ENCODE measurements at regions not wholly inside any gene's neighbourhood (a gene's known extent, or its start where the extent isn't known, plus 50 kb on each side); places are given as distances from the start of the nearest gene placed in this dataset.

GRCh38 chr13:73222627-73223305 is 164.0 kb downstream of the KLF5 start:
- no peak for DNase-seq

- DNase-seq: no peak
These were observed 162.3 kb downstream of the KLF5 start for GRCh38 chr13:73220966-73221720.

GRCh38 chr13:73218181-73218580 is 159.4 kb downstream of the KLF5 start:
- DNase-seq: no peak

GRCh38 chr13:73216381-73216831 is 157.6 kb downstream of the KLF5 start:
- no peak for DNase-seq

- no peak for DNase-seq
These were observed 157.0 kb downstream of the KLF5 start for GRCh38 chr13:73215823-73216222.

DNA sequence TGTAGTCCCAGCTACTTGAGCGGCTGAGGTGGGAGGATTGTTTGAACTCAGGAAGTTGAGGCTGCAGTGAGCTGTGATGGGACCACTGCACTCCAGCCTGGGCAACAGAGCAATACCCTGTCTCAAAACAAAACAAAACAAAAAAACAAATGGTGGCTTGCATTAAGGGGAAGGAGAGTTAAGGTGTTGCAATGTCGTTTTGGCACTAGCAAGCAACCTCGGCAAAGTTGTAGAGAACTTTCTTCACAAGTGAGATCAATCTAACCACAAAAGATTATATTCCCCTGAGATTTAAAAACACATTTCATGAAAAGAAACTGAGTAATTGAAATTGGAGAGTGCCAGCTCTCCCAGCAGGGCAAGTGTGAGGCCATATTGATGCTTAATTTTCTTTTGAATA is 153.7 kb downstream of the KLF5 start:
- DNase-seq: no peak

DNA sequence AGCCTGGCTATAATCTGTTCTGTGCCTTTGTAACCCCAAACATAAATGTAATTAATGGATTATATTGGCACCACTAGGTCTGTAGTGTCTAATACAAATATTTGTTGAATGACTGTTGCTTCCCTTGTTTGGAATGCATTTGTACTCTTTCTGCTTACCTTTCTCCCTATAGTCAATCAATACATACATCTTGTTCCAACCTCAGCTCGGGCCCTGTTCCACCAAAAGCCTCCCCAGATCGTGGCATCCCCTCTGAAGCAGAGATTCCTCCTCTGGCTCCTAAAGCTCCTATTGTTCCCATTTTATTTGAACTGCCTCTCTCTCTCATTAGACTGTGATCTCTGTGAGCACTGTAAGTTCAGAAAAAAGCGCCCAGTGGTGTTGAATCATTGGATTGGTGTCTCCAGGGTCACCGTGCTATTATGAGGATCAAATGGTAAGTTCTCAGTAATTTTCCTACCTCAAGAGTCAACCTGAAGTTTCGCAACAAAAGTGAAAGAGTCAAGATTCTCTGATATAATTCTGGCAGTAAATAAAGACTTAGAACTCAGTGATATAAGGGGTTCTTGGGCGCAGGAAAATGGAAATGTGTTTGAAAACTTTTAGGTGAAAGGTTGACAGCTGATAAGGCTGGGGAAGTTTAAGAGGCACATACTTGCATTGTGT is 151.5 kb downstream of the KLF5 start:
- no peak for DNase-seq

- no peak for DNase-seq
These were observed 146.1 kb downstream of the KLF5 start for GRCh38 chr13:73204952-73205351.

GRCh38 chr13:73201626-73202025 is 142.8 kb downstream of the KLF5 start:
- no peak for DNase-seq

DNA sequence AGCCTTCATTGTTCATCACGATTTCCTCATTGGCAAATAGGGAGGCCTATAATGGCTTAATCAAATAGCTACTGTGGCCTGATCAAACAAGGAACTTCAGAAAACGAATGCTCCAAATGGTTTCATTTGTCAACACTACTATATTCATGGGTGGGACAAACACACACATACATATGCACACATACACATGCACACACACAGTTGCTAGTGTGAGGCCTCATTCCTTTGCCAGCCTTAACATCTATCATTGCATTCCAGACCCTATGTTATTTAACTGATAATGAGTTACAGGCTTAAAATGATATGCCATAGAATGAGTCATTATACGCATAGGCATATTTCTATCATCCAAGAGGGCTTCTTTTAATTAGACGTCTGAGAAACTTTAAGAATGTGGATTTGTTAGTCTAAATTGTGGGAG is 140.2 kb downstream of the KLF5 start:
- DNase-seq: no peak

GRCh38 chr13:73195091-73195490 is 136.3 kb downstream of the KLF5 start:
- DNase-seq: no peak

DNA sequence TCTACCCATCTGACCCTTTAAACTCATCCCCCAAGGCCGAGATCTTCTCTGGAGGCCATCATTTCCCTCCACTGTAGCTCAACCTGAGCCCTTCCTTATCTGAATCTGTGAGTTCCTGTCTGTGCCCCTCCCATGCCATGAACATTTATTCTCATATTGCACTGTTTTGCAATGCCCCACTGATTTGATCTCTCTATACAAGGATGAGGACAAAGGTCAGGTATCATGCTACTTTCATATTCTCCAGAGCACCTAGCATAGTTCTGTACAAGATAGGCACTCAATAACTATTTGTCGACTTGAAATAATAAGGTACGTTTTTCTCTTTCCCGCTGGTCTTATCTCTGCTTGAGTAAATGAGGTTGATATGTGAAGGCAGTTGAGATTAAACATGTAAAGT is 135.5 kb downstream of the KLF5 start:
- DNase-seq: no peak

GRCh38 chr13:73193554-73193953 is 134.7 kb downstream of the KLF5 start:
- no peak for DNase-seq

GRCh38 chr13:73190477-73190876 is 131.7 kb downstream of the KLF5 start:
- DNase-seq: no peak

- no peak for DNase-seq
These were observed 131.0 kb downstream of the KLF5 start for GRCh38 chr13:73189776-73190175.

DNA sequence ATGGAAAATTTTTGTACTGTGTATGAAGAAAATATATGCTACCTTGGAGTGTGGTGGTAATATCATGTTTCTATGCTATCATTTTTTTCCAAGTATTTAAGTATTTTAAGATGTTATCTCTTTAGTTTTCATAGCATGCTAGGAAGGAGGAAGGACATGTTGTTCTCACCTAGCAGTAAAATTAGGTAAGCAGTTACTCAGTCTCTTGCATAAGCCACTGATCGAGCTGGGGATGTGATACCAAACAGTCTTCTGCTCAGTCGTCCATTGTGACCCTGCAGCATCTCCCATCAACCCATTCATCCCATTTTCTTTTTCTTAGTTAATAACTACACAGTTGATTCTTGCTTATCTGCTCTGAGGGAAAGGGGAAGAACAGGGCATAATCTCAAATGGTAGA is 130.6 kb downstream of the KLF5 start:
- no peak for DNase-seq

GRCh38 chr13:73187106-73187505 is 128.3 kb downstream of the KLF5 start:
- no peak for DNase-seq

- no peak for DNase-seq
These were observed 121.0 kb downstream of the KLF5 start for GRCh38 chr13:73179650-73180274.

GRCh38 chr13:73177916-73178565 is 119.2 kb downstream of the KLF5 start:
- DNase-seq: no peak

GRCh38 chr13:73177017-73177416 is 118.2 kb downstream of the KLF5 start:
- DNase-seq: no peak

DNA sequence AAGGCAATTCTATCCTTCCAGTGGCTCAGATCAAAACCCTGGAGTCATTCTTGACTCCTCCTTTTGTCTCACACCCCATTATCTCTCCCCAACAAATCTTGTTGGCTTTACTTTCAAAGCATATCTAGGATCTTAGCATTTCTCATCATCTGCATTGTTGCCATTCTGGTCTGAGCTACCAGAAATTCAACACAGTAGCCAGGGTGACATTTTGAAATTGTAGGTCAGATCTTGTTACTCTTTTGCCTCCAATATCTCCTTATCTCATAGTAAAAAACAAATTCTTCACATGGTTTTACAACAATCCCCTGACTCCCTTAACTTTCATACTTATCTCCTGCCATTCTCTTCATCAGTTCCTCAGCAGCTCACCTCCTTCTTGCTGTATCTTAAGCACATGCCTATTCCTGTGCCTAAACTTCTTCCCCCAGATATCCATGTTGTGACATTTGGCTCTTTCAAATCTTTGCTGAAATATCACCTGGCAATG is 115.8 kb downstream of the KLF5 start:
- no peak for DNase-seq

- DNase-seq: no peak
These were observed 114.5 kb downstream of the KLF5 start for GRCh38 chr13:73173279-73173811.

- DNase-seq: no peak
These were observed 113.1 kb downstream of the KLF5 start for GRCh38 chr13:73171926-73172325.
